Prostate gland (tissue), 2 donors: ENCODE measurements at regions not wholly inside any gene's neighbourhood (a gene's known extent, or its start where the extent isn't known, plus 50 kb on each side); places are given as distances from the start of the nearest gene placed in this dataset.

Source experiments
- POLR2A ChIP-seq: fragments of 450-650 bp; IDR thresholded peaks from one replicate; pipeline ENCODE4 v1.6.1; 2016; ENCODE audit warnings: antibody characterized with exemption, mild to moderate bottlenecking
- TF ChIP-seq, protein P1 (sequence below), 4 experiments: fragments of 200-600 bp in 2 of 4; fragments of 450-650 bp in 2 of 4; sonication (generic) in 2 of 4; IDR thresholded peaks; 1 replicate in 3 of 4; 2 replicates in 1 of 4; pipeline ENCODE4 v1.5.1; 2016 to 2019; ENCODE audit warnings: antibody characterized with exemption in 4 of 4, mild to moderate bottlenecking in 2 of 4, moderate library complexity in 2 of 4

- TF ChIP-seq, protein P1, sequence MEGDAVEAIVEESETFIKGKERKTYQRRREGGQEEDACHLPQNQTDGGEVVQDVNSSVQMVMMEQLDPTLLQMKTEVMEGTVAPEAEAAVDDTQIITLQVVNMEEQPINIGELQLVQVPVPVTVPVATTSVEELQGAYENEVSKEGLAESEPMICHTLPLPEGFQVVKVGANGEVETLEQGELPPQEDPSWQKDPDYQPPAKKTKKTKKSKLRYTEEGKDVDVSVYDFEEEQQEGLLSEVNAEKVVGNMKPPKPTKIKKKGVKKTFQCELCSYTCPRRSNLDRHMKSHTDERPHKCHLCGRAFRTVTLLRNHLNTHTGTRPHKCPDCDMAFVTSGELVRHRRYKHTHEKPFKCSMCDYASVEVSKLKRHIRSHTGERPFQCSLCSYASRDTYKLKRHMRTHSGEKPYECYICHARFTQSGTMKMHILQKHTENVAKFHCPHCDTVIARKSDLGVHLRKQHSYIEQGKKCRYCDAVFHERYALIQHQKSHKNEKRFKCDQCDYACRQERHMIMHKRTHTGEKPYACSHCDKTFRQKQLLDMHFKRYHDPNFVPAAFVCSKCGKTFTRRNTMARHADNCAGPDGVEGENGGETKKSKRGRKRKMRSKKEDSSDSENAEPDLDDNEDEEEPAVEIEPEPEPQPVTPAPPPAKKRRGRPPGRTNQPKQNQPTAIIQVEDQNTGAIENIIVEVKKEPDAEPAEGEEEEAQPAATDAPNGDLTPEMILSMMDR (IDR thresholded peaks at IDR 0.05): no peak
- no peak for TF ChIP-seq POLR2A
Observed at GRCh38 chr18:43774497-43774896, 497.2 kb upstream of the SYT4 start.
